GM13977 (cell line): ENCODE measurements at regions not wholly inside any gene's neighbourhood (a gene's known extent, or its start where the extent isn't known, plus 50 kb on each side); places are given as distances from the start of the nearest gene placed in this dataset.
A peak's percentile ranks its signal among the peaks of the same experiment; 100 is the strongest.

Experiments
- DNase-seq: peaks from one replicate; pipeline ENCODE4 v3.0.0; 2012; ENCODE audit warnings: low spot score
- in situ Hi-C: fragments of 300-500 bp; cut with MboI; formaldehyde crosslinking; loops from one replicate; pipeline ENCODE4 v1.12.0; 2022; ENCODE audit warnings: low sequenced_read_pairs, low pct_unique_long_range_greater_than_20kb, mixed read lengths, inconsistent platforms; ENCODE audit not compliant: unreplicated experiment
- TF ChIP-seq, protein P1 (sequence below): IDR thresholded peaks from 2 replicates; pipeline ENCODE4 v1.5.1; 2012; ENCODE audit warnings: mild to moderate bottlenecking, control low read depth; ENCODE audit not compliant: insufficient read depth; ENCODE audit errors: extremely low read depth, missing control alignments

DNA sequence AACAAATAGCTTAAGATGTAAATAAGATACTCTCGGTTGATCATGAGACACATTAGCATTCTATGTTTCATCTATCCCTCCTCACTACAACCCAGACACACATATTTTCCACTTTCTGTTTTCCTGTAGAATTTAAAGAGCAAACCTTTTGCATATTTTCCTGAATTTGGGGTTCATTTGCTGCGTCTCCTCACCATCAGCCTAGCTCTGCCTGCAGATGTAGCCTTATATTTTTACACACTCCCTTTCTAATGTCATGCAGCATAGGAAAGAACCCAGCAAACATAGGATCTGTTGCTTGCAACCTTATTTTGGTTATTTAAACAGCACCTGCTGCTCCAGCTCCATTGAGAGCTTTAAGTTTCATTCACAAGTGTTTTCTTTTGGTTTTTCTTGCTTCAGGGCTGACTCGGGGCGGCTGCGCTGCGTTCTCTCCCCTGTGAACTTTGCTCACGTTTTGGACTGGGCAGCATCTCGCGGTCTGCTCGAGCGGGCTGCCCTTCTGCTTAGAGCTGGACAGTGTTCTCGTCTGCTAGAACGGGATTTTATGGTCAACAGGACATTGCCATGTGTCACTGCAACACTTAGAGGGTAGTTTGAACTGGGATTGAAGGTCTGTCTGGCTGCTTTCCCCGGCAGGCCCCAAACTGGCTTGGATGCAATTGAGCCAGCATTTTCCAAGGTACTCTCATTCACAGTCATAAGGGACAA lies 57.8 kb upstream of the VRK1 start:
- TF ChIP-seq, protein P1, sequence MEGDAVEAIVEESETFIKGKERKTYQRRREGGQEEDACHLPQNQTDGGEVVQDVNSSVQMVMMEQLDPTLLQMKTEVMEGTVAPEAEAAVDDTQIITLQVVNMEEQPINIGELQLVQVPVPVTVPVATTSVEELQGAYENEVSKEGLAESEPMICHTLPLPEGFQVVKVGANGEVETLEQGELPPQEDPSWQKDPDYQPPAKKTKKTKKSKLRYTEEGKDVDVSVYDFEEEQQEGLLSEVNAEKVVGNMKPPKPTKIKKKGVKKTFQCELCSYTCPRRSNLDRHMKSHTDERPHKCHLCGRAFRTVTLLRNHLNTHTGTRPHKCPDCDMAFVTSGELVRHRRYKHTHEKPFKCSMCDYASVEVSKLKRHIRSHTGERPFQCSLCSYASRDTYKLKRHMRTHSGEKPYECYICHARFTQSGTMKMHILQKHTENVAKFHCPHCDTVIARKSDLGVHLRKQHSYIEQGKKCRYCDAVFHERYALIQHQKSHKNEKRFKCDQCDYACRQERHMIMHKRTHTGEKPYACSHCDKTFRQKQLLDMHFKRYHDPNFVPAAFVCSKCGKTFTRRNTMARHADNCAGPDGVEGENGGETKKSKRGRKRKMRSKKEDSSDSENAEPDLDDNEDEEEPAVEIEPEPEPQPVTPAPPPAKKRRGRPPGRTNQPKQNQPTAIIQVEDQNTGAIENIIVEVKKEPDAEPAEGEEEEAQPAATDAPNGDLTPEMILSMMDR: no peak
- in situ Hi-C loops: no loop called here
- no peak for DNase-seq

DNA sequence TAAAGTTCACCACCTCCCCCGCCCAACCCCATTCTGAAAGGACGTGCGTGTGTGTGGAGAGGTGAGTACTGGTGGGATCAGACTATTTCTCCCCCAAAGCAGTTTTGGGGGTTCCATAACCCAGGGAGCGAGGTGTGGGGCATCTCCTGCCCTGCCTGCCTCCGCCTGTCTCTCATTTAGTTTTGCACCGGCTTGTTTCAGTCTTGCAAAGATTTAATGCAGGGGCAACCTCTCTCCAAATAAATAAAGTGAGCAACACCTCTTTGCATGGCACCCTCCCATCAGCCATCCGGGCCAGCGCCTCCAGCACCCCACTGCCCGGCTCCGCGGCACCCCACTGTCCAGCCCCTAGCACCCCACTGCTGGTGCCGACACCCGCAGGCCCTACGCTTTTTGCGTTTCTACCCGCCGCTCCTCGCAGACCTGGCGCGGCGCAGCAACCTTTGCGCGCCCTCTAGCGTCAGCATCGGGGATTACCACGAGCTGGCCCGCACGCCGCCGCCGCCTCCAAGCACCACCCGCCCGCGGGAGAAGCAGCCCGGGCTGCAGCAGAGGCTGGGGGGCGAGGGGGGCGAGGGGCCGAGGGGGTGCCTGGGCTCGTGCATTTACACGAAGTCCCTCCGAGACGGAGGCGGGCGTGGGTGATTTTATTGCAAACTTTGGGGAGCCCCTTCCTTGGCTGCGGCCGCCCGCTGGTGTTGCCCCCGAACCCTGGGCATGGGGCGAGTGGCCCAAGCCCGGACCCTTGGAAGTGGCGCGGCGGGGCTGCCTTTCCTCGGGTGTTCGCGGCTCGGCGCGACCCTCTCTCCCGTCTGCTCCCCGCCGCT lies 55.8 kb upstream of the VRK1 start:
- TF ChIP-seq, protein P1: peak; percentile 97
- in situ Hi-C loops: no loop called here
- DNase-seq: peak; percentile 87

DNA sequence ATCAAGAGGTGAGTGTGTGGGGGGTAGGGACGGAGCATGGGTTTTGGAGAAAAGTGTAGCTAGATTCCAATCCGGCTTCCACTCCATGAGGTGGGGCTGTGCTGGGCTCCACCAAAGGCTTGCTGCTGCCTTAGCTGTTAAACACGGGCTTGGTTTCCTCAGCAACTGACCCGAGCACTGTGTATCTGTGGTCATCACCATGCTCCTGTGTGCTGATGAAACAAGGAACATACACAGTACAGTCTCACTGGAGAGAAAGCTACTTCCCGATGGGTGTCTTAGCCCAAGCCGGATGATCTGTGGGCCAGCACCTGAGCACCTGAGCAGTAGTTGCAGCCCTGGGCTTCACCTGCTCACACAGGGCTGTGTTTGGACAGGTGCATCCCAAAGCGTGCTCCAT lies 52.9 kb upstream of the VRK1 start:
- TF ChIP-seq, protein P1: no peak
- in situ Hi-C loops: no loop called here
- no peak for DNase-seq

DNA sequence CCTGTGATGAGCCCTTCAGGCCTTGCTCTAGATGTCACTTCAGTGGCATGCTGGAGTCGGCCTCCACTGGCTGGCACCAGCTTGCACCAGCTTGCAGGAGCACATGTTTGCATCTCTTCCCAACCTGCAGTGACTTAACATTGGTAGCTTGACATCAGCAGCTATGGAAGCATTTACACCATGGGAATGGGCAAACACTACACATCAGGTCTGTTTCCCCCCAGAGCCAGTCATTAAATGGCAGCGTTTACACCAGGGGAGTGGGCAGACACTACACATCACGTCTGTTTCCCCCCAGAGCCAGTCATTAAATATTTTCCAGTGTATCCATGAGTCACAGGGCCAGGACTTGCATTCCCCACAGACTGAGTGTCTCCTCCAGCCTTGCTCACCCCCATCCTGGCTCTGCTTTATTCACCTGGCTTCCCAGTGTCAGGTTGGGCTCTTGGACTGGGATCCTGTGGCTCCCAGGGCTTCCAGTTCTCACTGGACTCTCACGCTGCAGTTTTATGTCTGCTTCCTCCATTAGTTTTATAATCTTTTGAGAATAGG lies 51.6 kb upstream of the VRK1 start:
- in situ Hi-C loops: no loop called here
- no peak for DNase-seq
- TF ChIP-seq, protein P1: no peak

DNA sequence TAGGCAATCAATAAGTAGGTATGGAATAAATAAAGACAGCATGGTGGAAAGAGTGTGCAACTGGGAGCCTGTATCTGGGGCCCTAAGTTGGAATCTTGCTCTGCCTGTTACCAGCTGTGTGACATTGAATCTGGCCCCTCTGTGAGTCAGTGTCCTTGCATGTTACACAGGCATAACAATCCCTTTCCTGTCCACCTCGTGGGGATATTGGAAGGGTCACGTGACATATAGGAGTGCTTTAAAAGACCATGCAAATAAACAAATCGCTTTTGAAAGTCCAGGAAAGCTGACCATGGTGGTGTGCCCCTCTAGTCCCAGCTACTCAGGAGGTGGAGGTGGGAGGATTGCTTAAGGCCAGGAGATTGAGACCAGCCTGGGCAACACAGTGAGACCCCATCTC lies 51.1 kb upstream of the VRK1 start:
- no peak for DNase-seq
- in situ Hi-C loops: no loop called here
- TF ChIP-seq, protein P1: no peak

DNA sequence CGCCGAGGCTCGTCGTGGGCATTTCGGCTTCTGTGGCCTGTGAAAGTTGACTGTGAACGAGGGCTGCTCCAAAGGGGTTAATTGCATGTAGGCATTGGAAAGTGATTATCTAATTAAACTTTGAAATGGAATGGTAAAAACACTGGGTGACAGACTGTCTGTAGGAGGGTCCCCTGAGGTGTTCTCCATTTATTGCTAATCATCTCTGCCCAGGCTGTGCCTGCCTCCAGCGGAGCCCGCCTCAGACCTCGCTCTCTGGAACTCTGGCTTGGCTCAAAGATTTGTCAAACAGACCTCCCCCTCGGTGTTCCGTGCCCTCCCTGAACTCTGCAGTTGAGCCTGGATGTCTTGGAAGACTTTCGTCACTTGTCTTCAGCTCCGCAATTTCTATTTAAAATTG lies 50.2 kb upstream of the VRK1 start:
- TF ChIP-seq, protein P1: no peak
- no peak for DNase-seq
- in situ Hi-C loops: no loop called here
